Uterus (tissue), 2 donors: ENCODE measurements at regions not wholly inside any gene's neighbourhood (a gene's known extent, or its start where the extent isn't known, plus 50 kb on each side); places are given as distances from the start of the nearest gene placed in this dataset.

Source experiments
- POLR2A ChIP-seq, 2 donors: fragments of 450-650 bp; IDR thresholded peaks; one replicate each; pipeline ENCODE4 v1.6.1; 2016; ENCODE audit warnings: antibody characterized with exemption in 2 of 2, mild to moderate bottlenecking in 1 of 2, moderate library complexity in 1 of 2
- TF ChIP-seq, protein P1 (sequence below), 4 experiments: fragments of 200-600 bp in 2 of 4; fragments of 450-650 bp in 2 of 4; sonication (generic) in 2 of 4; IDR thresholded peaks; one replicate each; pipeline ENCODE4 v1.5.1; 2016 to 2019; ENCODE audit warnings: antibody characterized with exemption in 4 of 4, mild to moderate bottlenecking in 2 of 4, moderate library complexity in 1 of 4

DNA sequence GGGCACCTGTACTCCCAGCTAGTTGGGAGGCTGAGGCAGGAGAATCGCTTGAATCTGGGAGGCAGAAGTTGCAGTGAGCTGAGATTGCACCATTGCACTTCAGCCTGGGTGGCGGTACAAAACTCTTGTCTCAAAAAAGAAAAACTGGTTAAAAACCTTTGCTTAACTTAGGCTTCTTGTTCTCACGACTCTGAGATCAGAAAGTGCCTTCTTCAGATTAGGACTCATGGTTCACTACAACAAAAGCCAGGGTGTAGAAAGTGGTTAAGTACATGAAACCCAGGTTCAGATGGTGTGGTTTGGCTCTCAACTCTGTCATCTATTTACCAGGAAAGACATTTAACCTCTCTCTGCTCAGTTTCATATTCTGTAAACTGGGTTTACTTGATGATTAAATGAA is 168.4 kb downstream of the TUSC7 start:
- TF ChIP-seq, protein P1, sequence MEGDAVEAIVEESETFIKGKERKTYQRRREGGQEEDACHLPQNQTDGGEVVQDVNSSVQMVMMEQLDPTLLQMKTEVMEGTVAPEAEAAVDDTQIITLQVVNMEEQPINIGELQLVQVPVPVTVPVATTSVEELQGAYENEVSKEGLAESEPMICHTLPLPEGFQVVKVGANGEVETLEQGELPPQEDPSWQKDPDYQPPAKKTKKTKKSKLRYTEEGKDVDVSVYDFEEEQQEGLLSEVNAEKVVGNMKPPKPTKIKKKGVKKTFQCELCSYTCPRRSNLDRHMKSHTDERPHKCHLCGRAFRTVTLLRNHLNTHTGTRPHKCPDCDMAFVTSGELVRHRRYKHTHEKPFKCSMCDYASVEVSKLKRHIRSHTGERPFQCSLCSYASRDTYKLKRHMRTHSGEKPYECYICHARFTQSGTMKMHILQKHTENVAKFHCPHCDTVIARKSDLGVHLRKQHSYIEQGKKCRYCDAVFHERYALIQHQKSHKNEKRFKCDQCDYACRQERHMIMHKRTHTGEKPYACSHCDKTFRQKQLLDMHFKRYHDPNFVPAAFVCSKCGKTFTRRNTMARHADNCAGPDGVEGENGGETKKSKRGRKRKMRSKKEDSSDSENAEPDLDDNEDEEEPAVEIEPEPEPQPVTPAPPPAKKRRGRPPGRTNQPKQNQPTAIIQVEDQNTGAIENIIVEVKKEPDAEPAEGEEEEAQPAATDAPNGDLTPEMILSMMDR (IDR thresholded peaks at IDR 0.05), result no peak
- TF ChIP-seq POLR2A (IDR thresholded peaks at IDR 0.05), result no peak
